Uterus (tissue), 3 donors: ENCODE measurements at regions not wholly inside any gene's neighbourhood (a gene's known extent, or its start where the extent isn't known, plus 50 kb on each side); places are given as distances from the start of the nearest gene placed in this dataset.
A peak's percentile ranks its signal among the peaks of the same experiment; 100 is the strongest.

Source experiments
- DNase-seq, 2 donors: peaks; one replicate each; pipeline ENCODE4 v3.0.0-alpha.2; 2019 to 2020
- H3K27ac ChIP-seq, 2 donors: fragments of 200-600 bp; sonication (generic); 1 replicate in 1 of 2; 2 replicates in 1 of 2; pipeline ENCODE4 v1.5.1; 2016 to 2018
- H3K27me3 ChIP-seq, 2 donors: fragments of 200-600 bp; sonication (generic); one replicate each; pipeline ENCODE4 v1.5.1; 2018 to 2019; ENCODE audit warnings: control low read depth in 1 of 2
- H3K36me3 ChIP-seq, 2 donors: fragments of 200-600 bp; sonication (generic); one replicate each; pipeline ENCODE4 v1.5.1; 2019; ENCODE audit warnings: control low read depth in 1 of 2
- H3K4me1 ChIP-seq, 2 donors: fragments of 200-600 bp; sonication (generic); one replicate each; pipeline ENCODE4 v1.5.1; 2018 to 2019; ENCODE audit warnings: control low read depth in 1 of 2
- H3K4me3 ChIP-seq, 2 donors: fragments of 200-600 bp; sonication (generic); 1 replicate in 1 of 2; 2 replicates in 1 of 2; pipeline ENCODE4 v1.5.1; 2018 to 2019; ENCODE audit warnings: mild to moderate bottlenecking in 1 of 2
- H3K9me3 ChIP-seq, 2 donors: fragments of 200-600 bp; sonication (generic); one replicate each; pipeline ENCODE4 v1.5.1; 2019; ENCODE audit warnings: control low read depth in 1 of 2
- POLR2A ChIP-seq, 2 donors: fragments of 450-650 bp; IDR thresholded peaks; one replicate each; pipeline ENCODE4 v1.6.1; 2016; ENCODE audit warnings: antibody characterized with exemption in 2 of 2, mild to moderate bottlenecking in 1 of 2, moderate library complexity in 1 of 2
- intact Hi-C: fragments of 100-400 bp; cut with DNase I; formaldehyde crosslinking; loops from one replicate; pipeline ENCODE4 v1.15.1; 2023; ENCODE audit warnings: low total_unique reads
- TF ChIP-seq, protein P1 (sequence below), 4 experiments: fragments of 200-600 bp in 2 of 4; fragments of 450-650 bp in 2 of 4; sonication (generic) in 2 of 4; IDR thresholded peaks; one replicate each; pipeline ENCODE4 v1.5.1; 2016 to 2019; ENCODE audit warnings: antibody characterized with exemption in 4 of 4, mild to moderate bottlenecking in 2 of 4, moderate library complexity in 1 of 4
- donor health status: DM: yes; HTN: yes; CAD: no.

DNA sequence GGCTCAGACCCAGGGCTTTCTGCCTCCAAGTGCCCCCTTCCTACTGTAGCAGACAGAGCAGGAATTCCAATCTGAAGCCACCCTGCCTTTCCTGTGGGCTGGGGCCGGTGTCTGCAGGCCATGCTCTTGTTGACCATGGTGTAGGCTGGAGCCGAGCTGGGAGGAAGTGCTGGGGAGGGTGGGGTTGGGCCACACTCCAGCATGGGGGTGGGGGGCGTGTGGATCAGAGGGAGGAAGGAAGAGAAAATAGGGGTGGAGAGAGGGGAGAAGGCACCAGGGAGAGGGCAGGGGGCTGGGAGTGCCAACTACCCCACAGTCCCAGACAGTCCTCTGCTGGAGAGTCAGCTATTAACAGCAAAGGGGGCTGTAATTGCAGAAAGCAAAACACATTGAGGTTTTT is 54.3 kb upstream of the JPH3 start:
- H3K4me1 ChIP-seq = no peaks in the 10 kb centered on the region
- H3K27ac ChIP-seq = no peak overlapping the region
- H3K9me3 ChIP-seq = no peaks in the 10 kb centered on the region
- H3K36me3 ChIP-seq = no peaks in the 10 kb centered on the region
- no peak for TF ChIP-seq POLR2A (IDR thresholded peaks at IDR 0.05)
- TF ChIP-seq, protein P1, sequence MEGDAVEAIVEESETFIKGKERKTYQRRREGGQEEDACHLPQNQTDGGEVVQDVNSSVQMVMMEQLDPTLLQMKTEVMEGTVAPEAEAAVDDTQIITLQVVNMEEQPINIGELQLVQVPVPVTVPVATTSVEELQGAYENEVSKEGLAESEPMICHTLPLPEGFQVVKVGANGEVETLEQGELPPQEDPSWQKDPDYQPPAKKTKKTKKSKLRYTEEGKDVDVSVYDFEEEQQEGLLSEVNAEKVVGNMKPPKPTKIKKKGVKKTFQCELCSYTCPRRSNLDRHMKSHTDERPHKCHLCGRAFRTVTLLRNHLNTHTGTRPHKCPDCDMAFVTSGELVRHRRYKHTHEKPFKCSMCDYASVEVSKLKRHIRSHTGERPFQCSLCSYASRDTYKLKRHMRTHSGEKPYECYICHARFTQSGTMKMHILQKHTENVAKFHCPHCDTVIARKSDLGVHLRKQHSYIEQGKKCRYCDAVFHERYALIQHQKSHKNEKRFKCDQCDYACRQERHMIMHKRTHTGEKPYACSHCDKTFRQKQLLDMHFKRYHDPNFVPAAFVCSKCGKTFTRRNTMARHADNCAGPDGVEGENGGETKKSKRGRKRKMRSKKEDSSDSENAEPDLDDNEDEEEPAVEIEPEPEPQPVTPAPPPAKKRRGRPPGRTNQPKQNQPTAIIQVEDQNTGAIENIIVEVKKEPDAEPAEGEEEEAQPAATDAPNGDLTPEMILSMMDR (IDR thresholded peaks at IDR 0.05) = no peak
- intact Hi-C loops = no loop called here
- H3K27me3 ChIP-seq = no peaks in the 10 kb centered on the region
- DNase-seq = no peak
- no peak overlapping the region for H3K4me3 ChIP-seq

DNA sequence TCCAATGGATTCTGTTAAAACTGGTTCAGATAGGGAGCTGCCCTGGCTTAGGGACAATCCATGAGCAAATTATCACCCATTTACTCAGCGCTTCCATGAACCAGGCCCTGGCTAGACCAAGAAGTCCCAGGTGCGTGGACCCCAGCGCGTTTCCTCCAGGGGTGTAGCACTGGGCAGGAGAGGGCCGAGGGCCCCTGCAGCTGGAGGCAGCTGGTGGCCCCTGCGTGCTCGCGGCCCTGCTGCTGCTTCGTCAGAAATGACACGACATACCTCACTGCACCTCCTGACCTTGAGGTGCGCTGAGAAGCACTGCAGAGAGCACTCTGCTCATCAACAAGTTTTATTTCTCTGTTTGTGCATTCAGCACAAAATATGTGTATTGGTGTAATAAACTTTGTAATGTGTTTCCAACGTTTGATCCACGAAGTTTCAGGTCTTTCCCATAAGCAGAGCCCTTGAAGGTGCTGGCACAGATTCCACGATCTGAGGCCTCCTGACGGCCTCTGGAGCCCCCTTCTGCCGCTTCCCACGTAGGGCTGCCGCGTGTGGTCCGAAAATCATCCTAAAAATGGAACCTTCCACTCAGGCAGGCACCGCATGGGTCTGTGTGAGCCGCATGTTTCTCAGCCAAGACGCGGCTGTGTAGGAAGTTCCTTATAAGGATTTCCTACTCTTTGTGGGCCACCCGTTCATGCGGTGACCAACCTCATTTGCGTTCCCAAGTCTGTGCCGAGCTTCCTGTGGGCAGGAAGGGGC is 50.8 kb upstream of the ZCCHC14 start:
- Histone ChIP-seq H3K27me3 (peaks cover 0 to 13% of the 10 kb centered on the region in 2 donors), H3K4me1 (no peaks in the 10 kb centered on the region), H3K4me3 (no peak overlapping the region), H3K9me3 (no peaks in the 10 kb centered on the region), H3K36me3 (no peaks in the 10 kb centered on the region), H3K27ac (no peak overlapping the region)
- peak in 1 of 2 donors; percentile 45 for DNase-seq
- TF ChIP-seq, protein P1 (IDR thresholded peaks at IDR 0.05) = peak in 2 of 4 experiments; percentile 20 to 39
- TF ChIP-seq POLR2A (IDR thresholded peaks at IDR 0.05) = no peak
- intact Hi-C loops = loop anchor here (5.0 kb wide), 1 partner anchor 126 kb away; no protein-coding TSS in a partner anchor

DNA sequence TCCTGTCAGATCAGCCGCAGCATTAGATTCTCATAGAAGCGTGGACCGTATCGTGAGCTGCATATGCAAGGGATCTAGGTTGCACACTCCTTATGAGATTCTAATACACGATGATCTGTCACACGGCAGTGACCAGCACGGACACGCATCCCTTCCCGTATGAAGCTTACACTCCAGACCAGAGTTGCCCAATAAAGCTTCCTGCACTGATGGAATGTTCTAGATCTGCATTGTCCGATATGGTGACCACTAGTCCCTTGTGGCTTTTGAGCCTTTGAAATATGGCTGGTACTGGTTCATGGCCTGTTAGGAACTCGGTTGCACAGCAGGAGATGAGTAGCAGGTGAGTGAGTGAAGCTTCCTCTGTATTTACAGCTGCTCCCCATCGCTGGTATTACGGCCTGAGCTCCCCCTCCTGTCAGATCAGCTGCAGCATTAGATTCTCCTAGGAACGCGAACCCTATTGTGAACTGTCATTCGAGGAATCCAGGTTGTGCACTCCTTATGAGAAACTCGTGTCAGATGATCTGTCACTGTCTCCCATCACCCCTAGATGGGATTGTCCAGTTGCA is 49.8 kb upstream of the ZCCHC14 start:
- Histone ChIP-seq H3K27ac (no peak overlapping the region), H3K27me3 (peaks cover 0 to 13% of the 10 kb centered on the region in 2 donors)

More for the DNA sequence above, 49.8 kb upstream of the ZCCHC14 start:
- TF ChIP-seq, protein P1 (IDR thresholded peaks at IDR 0.05) = no peak
- no peak for TF ChIP-seq POLR2A (IDR thresholded peaks at IDR 0.05)
- H3K36me3 ChIP-seq = no peaks in the 10 kb centered on the region
- intact Hi-C loops = loop anchor here (5.0 kb wide), 1 partner anchor 125 kb away; no protein-coding TSS in a partner anchor
- H3K4me3 ChIP-seq = no peak overlapping the region
- no peaks in the 10 kb centered on the region for H3K4me1 ChIP-seq
- no peaks in the 10 kb centered on the region for H3K9me3 ChIP-seq
- DNase-seq = no peak
